GM12875 (cell line): ENCODE measurements at regions not wholly inside any gene's neighbourhood (a gene's known extent, or its start where the extent isn't known, plus 50 kb on each side); places are given as distances from the start of the nearest gene placed in this dataset.

Source experiments
- H3K4me3 ChIP-seq: one replicate; pipeline ENCODE4 v1.5.1; 2011; ENCODE audit warnings: low read depth, low read length, control low read depth
- CTCF ChIP-seq: IDR thresholded peaks from 2 replicates; pipeline ENCODE4 v1.5.1; 2011; ENCODE audit warnings: low read depth, mild to moderate bottlenecking, control low read depth, inconsistent platforms, low read length, moderate library complexity, borderline replicate concordance; ENCODE audit not compliant: insufficient read depth

GRCh38 chr21:21929789-21930188 lies 931.6 kb downstream of the NCAM2 start:
- no peak overlapping the region for H3K4me3 ChIP-seq
- no peak for TF ChIP-seq CTCF

DNA sequence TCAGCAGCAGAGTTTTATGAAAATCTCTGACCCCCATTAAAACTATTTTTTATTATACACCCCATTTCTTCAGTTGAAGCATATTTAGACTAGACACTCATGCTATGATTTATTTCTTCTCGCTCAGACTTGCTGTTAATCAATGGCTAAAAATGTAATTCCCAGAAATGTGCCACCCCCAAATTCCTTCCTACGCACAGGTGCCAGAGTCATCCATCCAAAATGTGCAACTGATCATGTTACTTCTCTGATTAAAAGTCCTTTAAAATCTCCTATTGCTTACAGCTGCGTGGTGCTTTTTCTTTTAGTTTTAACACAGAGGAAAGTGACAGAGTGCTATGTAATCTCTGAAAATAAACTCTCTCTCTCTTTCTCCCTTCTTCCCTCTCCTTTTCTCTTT lies 954.4 kb downstream of the NCAM2 start:
- TF ChIP-seq CTCF: no peak
- H3K4me3 ChIP-seq: no peak overlapping the region

- H3K4me3 ChIP-seq: no peak overlapping the region
- no peak for TF ChIP-seq CTCF
Measured at GRCh38 chr21:21955204-21955603, 957.0 kb downstream of the NCAM2 start.

DNA sequence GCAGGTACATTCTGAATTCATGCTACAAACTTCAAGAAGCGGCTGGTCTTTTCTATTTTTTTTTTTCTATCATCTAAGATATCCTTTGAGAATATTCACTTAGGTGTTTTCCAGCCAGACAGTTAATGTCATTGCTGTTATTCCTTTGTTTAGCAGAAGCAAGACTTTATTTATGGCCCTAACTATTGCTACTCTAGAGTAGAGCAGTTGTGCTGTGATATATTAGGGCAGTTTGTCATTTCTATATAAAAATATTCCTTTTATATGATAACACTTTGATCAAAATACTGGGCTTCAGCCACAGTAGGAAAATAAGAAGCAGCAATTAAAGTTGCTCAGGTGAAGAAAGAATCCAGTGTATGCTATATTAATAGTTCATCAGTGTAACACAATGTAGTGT lies 959.3 kb downstream of the NCAM2 start:
- TF ChIP-seq CTCF: no peak
- H3K4me3 ChIP-seq: no peak overlapping the region

DNA sequence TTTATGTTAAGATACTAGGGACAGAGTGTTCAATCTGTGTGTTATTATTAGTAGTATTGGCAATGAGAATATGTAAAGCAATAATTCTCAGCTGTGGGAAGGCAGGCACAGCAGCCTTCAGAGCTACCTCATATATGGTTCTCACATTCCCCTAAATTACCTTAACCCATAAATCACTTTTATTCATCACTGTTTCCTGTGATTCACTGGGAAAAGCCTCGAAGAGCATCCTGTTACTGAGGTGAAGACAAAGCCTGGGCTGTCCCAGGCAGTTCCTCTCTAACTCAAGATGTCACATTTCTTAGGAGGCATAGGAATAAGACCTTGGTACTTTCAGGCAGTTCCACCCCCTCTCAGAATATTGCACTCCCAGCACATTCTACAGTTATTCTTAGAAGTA lies 965.7 kb downstream of the NCAM2 start:
- TF ChIP-seq CTCF: no peak
- H3K4me3 ChIP-seq: no peak overlapping the region

GRCh38 chr21:21968810-21969209 lies 970.6 kb downstream of the NCAM2 start:
- no peak for TF ChIP-seq CTCF
- H3K4me3 ChIP-seq: no peak overlapping the region

- no peak overlapping the region for H3K4me3 ChIP-seq
- no peak for TF ChIP-seq CTCF
Measured at GRCh38 chr21:21969211-21969610, 971.0 kb downstream of the NCAM2 start.
